Muscle layer of duodenum (tissue), 2 donors: ENCODE measurements at regions not wholly inside any gene's neighbourhood (a gene's known extent, or its start where the extent isn't known, plus 50 kb on each side); places are given as distances from the start of the nearest gene placed in this dataset.
"Not testable (repeated sequence)": the region's sequence is repeated elsewhere in the genome, so short reads cannot be mapped to it uniquely, and the experiment has no call there.

ENCODE experiments used
- H3K27ac ChIP-seq: one replicate; pipeline ENCODE4 v1.7.0; 2013; ENCODE audit warnings: mild to moderate bottlenecking, low read length
- H3K27me3 ChIP-seq: one replicate; pipeline ENCODE4 v1.7.0; 2013; ENCODE audit warnings: low read depth, mild to moderate bottlenecking, control low read depth, low read length
- H3K36me3 ChIP-seq, 2 donors: one replicate each; pipeline ENCODE4 v1.7.0; 2013; ENCODE audit warnings: low read length in 2 of 2, control low read depth in 1 of 2, mild to moderate bottlenecking in 1 of 2; ENCODE audit not compliant: insufficient read depth in 2 of 2, control insufficient read depth in 1 of 2
- H3K4me1 ChIP-seq, 2 donors: one replicate each; pipeline ENCODE4 v1.7.0; 2013; ENCODE audit warnings: low read length in 2 of 2, mild to moderate bottlenecking in 2 of 2, control low read depth in 1 of 2, moderate library complexity in 1 of 2; ENCODE audit not compliant: insufficient read depth in 2 of 2, control insufficient read depth in 1 of 2
- H3K4me3 ChIP-seq, 2 donors: one replicate each; pipeline ENCODE4 v1.7.0; 2013; ENCODE audit warnings: low read length in 2 of 2, low read depth in 1 of 2, mild to moderate bottlenecking in 1 of 2
- H3K9me3 ChIP-seq, 2 donors: one replicate each; pipeline ENCODE4 v1.7.0; 2013; ENCODE audit warnings: low read length in 2 of 2, control low read depth in 1 of 2, mild to moderate bottlenecking in 1 of 2; ENCODE audit not compliant: control insufficient read depth in 1 of 2
- donor health status: healthy.

- not testable (repeated sequence) for H3K4me3 ChIP-seq, H3K9me3 ChIP-seq, H3K4me1 ChIP-seq, H3K36me3 ChIP-seq, H3K27ac ChIP-seq, H3K27me3 ChIP-seq
Measured at GRCh38 chr5:78709729-78710430, 61.3 kb upstream of the LHFPL2 start.

GRCh38 chr5:78706825-78707224, 58.3 kb upstream of the LHFPL2 start:
- no peak overlapping the region for H3K4me3 ChIP-seq

GRCh38 chr5:78706381-78706780, 57.8 kb upstream of the LHFPL2 start:
- no peaks in the 10 kb centered on the region for H3K9me3 ChIP-seq
- no peak overlapping the region for H3K4me3 ChIP-seq
- no peaks in the 10 kb centered on the region for H3K4me1 ChIP-seq
- no peak overlapping the region for H3K27ac ChIP-seq
- no peaks in the 10 kb centered on the region for H3K36me3 ChIP-seq
- H3K27me3 ChIP-seq: no peaks in the 10 kb centered on the region

More at GRCh38 chr5:78706825-78707224, 58.3 kb upstream of the LHFPL2 start:
- H3K9me3 ChIP-seq: no peaks in the 10 kb centered on the region
- no peaks in the 10 kb centered on the region for H3K36me3 ChIP-seq
- H3K27ac ChIP-seq: no peak overlapping the region
- no peaks in the 10 kb centered on the region for H3K27me3 ChIP-seq
- H3K4me1 ChIP-seq: no peaks in the 10 kb centered on the region

GRCh38 chr5:78705826-78706225, 57.3 kb upstream of the LHFPL2 start:
- Histone ChIP-seq H3K36me3 (no peaks in the 10 kb centered on the region), H3K27ac (no peak overlapping the region), H3K4me1 (no peaks in the 10 kb centered on the region), H3K4me3 (no peak overlapping the region), H3K9me3 (no peaks in the 10 kb centered on the region), H3K27me3 (no peaks in the 10 kb centered on the region)

GRCh38 chr5:78701795-78702410, 53.3 kb upstream of the LHFPL2 start:
- Histone ChIP-seq H3K36me3 (no peaks in the 10 kb centered on the region), H3K9me3 (no peaks in the 10 kb centered on the region), H3K4me3 (no peak overlapping the region), H3K27ac (no peak overlapping the region), H3K27me3 (no peaks in the 10 kb centered on the region), H3K4me1 (peaks cover 0 to 6% of the 10 kb centered on the region in 2 donors)

GRCh38 chr5:78699552-78700153, 51.1 kb upstream of the LHFPL2 start:
- Histone ChIP-seq H3K9me3 (no peaks in the 10 kb centered on the region), H3K4me1 (peaks cover 0 to 6% of the 10 kb centered on the region in 2 donors), H3K27me3 (no peaks in the 10 kb centered on the region), H3K4me3 (no peak overlapping the region), H3K36me3 (no peaks in the 10 kb centered on the region), H3K27ac (no peak overlapping the region)

- H3K4me1 ChIP-seq: peaks cover 0 to 6% of the 10 kb centered on the region in 2 donors
- H3K4me3 ChIP-seq: no peak overlapping the region
- H3K36me3 ChIP-seq: no peaks in the 10 kb centered on the region
- no peak overlapping the region for H3K27ac ChIP-seq
- H3K9me3 ChIP-seq: no peaks in the 10 kb centered on the region
- H3K27me3 ChIP-seq: no peaks in the 10 kb centered on the region
Measured at GRCh38 chr5:78698191-78698791, 49.7 kb upstream of the LHFPL2 start.
